HCT116 (cell line): ENCODE measurements at regions not wholly inside any gene's neighbourhood (a gene's known extent, or its start where the extent isn't known, plus 50 kb on each side); places are given as distances from the start of the nearest gene placed in this dataset.

ENCODE experiments used
- ATAC-seq: fragments of 200-7000 bp; cut with Tn5 transposase; 2 replicates; pipeline ENCODE4 v1.9.1; 2020; ENCODE audit warnings: mild to moderate bottlenecking, moderate library complexity
- BruUV-seq: library from RNA; stranded (reverse); fragments of 400-500 nt; replicated peaks from 2 replicates; lab custom pipeline; 2021; lab: Mats Ljungman, UMichigan
- CTCF ChIA-PET: fragments of 300-600 bp; sonication (Branson Sonifier 250); formaldehyde crosslinking; loops from one replicate; lab custom pipeline; 2021; ENCODE audit warnings: antibody characterized with exemption; lab: Charles Lee
- POLR2A ChIA-PET: fragments of 300-600, 350-600 bp; sonication (Branson Sonifier 250); formaldehyde crosslinking; loops from one replicate; lab custom pipeline; 2021; ENCODE audit warnings: antibody characterized with exemption; lab: Charles Lee
- RAD21 ChIA-PET, 2 experiments: fragments of 300-600 bp; sonication (Branson Sonifier 250); formaldehyde crosslinking; loops; one replicate each; lab custom pipeline; 2023; ENCODE audit warnings: low total read pairs in 2 of 2; ENCODE audit not compliant: uncharacterized antibody in 2 of 2, unreplicated experiment in 2 of 2, low non-redundant PET in 1 of 2; lab: Charles Lee
- DNase-seq: peaks from one replicate; pipeline ENCODE4 v3.0.0-alpha.2; 2010; ENCODE audit warnings: low read depth, low spot score
- H2AFZ ChIP-seq: fragments of 200-600 bp; shearing (Covaris generic), sonication (generic); 2 replicates; pipeline ENCODE4 v1.6.1; 2017; ENCODE audit warnings: low read depth, mixed run types, mixed read lengths, antibody characterized with exemption, low read length; ENCODE audit not compliant: poor library complexity, severe bottlenecking
- H3K27ac ChIP-seq: 2 replicates; pipeline ENCODE4 v1.5.1; 2012; ENCODE audit warnings: low read depth, low read length
- H3K27me3 ChIP-seq: fragments of 200-600 bp; sonication (generic); 2 replicates; pipeline ENCODE4 v1.6.1; 2016; ENCODE audit warnings: mixed run types, low read length, mixed read lengths; ENCODE audit not compliant: insufficient read depth
- H3K36me3 ChIP-seq, 2 experiments: fragments of 200-500 bp in 1 of 2; fragments of 200-600 bp in 1 of 2; sonication (Bioruptor generic) in 1 of 2; sonication (generic) in 1 of 2; 2 replicates each; pipeline versions ENCODE4 v1.5.1 to v1.6.1; 2014 to 2016; ENCODE audit warnings: low read length in 2 of 2, inconsistent platforms in 1 of 2, mixed read lengths in 1 of 2, mixed run types in 1 of 2; ENCODE audit not compliant: insufficient read depth in 2 of 2, control insufficient read depth in 1 of 2
- H3K4me1 ChIP-seq, 2 experiments: fragments of 200-600 bp in 1 of 2; sonication (generic) in 1 of 2; 2 replicates each; pipeline versions ENCODE4 v1.5.1 to v1.6.1; 2012 to 2017; ENCODE audit warnings: low read length in 2 of 2, inconsistent platforms in 1 of 2, mild to moderate bottlenecking in 1 of 2, mixed read lengths in 1 of 2, mixed run types in 1 of 2, moderate library complexity in 1 of 2; ENCODE audit not compliant: insufficient read depth in 2 of 2, control insufficient read depth in 1 of 2
- H3K4me2 ChIP-seq: fragments of 200-600 bp; sonication (generic); 2 replicates; pipeline ENCODE4 v1.6.1; 2017; ENCODE audit warnings: mixed run types, low read length, mixed read lengths
- H3K4me3 ChIP-seq, 2 experiments: fragments of 200-600 bp in 1 of 2; sonication (generic) in 1 of 2; replicated peaks in 1 of 2; 2 replicates each; pipeline ENCODE4 v1.5.1; 2011 to 2016; ENCODE audit warnings: low read length in 2 of 2, control low read depth in 1 of 2, low read depth in 1 of 2, mild to moderate bottlenecking in 1 of 2, mixed read lengths in 1 of 2, mixed run types in 1 of 2
- H3K79me2 ChIP-seq: fragments of 200-600 bp; sonication (generic); 2 replicates; pipeline ENCODE4 v1.6.1; 2017; ENCODE audit warnings: mild to moderate bottlenecking, mixed run types, low read length, moderate library complexity, mixed read lengths; ENCODE audit not compliant: insufficient read depth
- H3K9ac ChIP-seq: fragments of 200-600 bp; sonication (generic); 2 replicates; pipeline ENCODE4 v1.6.1; 2016; ENCODE audit warnings: low read length, mixed read lengths
- H3K9me2 ChIP-seq: fragments of 200-600 bp; sonication (generic), shearing (Covaris generic); 2 replicates; pipeline ENCODE4 v1.6.1; 2017; ENCODE audit warnings: mixed run types, mild to moderate bottlenecking, moderate library complexity; ENCODE audit not compliant: insufficient read depth
- H3K9me3 ChIP-seq, 2 experiments: fragments of 200-500 bp in 1 of 2; fragments of 200-600 bp in 1 of 2; sonication (Bioruptor generic) in 1 of 2; sonication (generic) in 1 of 2; 2 replicates each; pipeline ENCODE4 v1.6.1; 2014 to 2017; ENCODE audit warnings: low read length in 2 of 2, mixed read lengths in 2 of 2, inconsistent platforms in 1 of 2, low read depth in 1 of 2, mild to moderate bottlenecking in 1 of 2, mixed run types in 1 of 2, moderate library complexity in 1 of 2; ENCODE audit not compliant: control insufficient read depth in 1 of 2, insufficient read depth in 1 of 2
- H4K20me1 ChIP-seq: fragments of 200-600 bp; sonication (generic), shearing (Covaris generic); 2 replicates; pipeline ENCODE4 v1.6.1; 2017; ENCODE audit warnings: mixed run types, mild to moderate bottlenecking, moderate library complexity; ENCODE audit not compliant: insufficient read depth
- ATF3 ChIP-seq: IDR thresholded peaks from 2 replicates; pipeline ENCODE4 v1.6.1; 2012
- EGR1 ChIP-seq: IDR thresholded peaks from 2 replicates; pipeline ENCODE4 v1.6.1; 2012; ENCODE audit warnings: low read depth
- ELF1 ChIP-seq: IDR thresholded peaks from 2 replicates; pipeline ENCODE4 v1.6.1; 2012; ENCODE audit warnings: low read depth, borderline replicate concordance
- EZH2 ChIP-seq: fragments of 200-600 bp; sonication (generic); IDR thresholded peaks from 2 replicates; pipeline ENCODE4 v1.6.1; 2017; ENCODE audit warnings: antibody characterized with exemption, mixed run types
- FOSL1 ChIP-seq: IDR thresholded peaks from 2 replicates; pipeline ENCODE4 v1.6.1; 2012; ENCODE audit warnings: low read depth
- JUND ChIP-seq: IDR thresholded peaks from 2 replicates; pipeline ENCODE4 v1.6.1; 2012
- POLR2A ChIP-seq: IDR thresholded peaks from 2 replicates; pipeline ENCODE4 v1.7.0; 2011; ENCODE audit warnings: borderline replicate concordance; ENCODE audit not compliant: insufficient read depth, insufficient read length; ENCODE audit errors: extremely low read depth
- SIN3A ChIP-seq: IDR thresholded peaks from 2 replicates; pipeline ENCODE4 v1.6.1; 2012; ENCODE audit warnings: low read depth
- SP1 ChIP-seq: IDR thresholded peaks from 2 replicates; pipeline ENCODE4 v1.6.1; 2012; ENCODE audit warnings: low read depth
- SRF ChIP-seq: IDR thresholded peaks from 2 replicates; pipeline ENCODE4 v1.6.1; 2012; ENCODE audit warnings: low read depth
- TCF7L2 ChIP-seq: IDR thresholded peaks from 2 replicates; pipeline ENCODE4 v1.7.0; 2011; ENCODE audit warnings: borderline replicate concordance, inconsistent platforms; ENCODE audit not compliant: insufficient read depth, insufficient read length; ENCODE audit errors: extremely low read depth
- ZFX ChIP-seq: fragments of 450-650 bp; IDR thresholded peaks from 2 replicates; pipeline ENCODE4 v1.6.1; 2017
- ZNF274 ChIP-seq: fragments of 200-500 bp; sonication (Bioruptor generic); IDR thresholded peaks from 2 replicates; pipeline ENCODE4 v1.6.1; 2014; ENCODE audit warnings: mild to moderate bottlenecking, low read depth, low read length, inconsistent platforms
- intact Hi-C: fragments of 100-400 bp; cut with micrococcal nuclease; formaldehyde crosslinking; loops from 2 replicates; pipeline ENCODE4 v1.10.0; 2022
- TF ChIP-seq, protein P1 (sequence below): IDR thresholded peaks from 2 replicates; pipeline ENCODE4 v1.6.1; 2012
- TF ChIP-seq, protein P2 (sequence below), 3 experiments: fragments of 200-600 bp in 1 of 3; sonication (generic) in 1 of 3; IDR thresholded peaks in 2 of 3; conservative IDR thresholded peaks in 1 of 3; 2 replicates each; pipeline ENCODE4 v1.5.1; 2012 to 2017; ENCODE audit warnings: low read depth in 2 of 3, low read length in 2 of 3, antibody characterized with exemption in 1 of 3, borderline replicate concordance in 1 of 3, control low read depth in 1 of 3, mild to moderate bottlenecking in 1 of 3, mixed read lengths in 1 of 3, mixed run types in 1 of 3, moderate library complexity in 1 of 3; ENCODE audit not compliant: insufficient read depth in 1 of 3

DNA sequence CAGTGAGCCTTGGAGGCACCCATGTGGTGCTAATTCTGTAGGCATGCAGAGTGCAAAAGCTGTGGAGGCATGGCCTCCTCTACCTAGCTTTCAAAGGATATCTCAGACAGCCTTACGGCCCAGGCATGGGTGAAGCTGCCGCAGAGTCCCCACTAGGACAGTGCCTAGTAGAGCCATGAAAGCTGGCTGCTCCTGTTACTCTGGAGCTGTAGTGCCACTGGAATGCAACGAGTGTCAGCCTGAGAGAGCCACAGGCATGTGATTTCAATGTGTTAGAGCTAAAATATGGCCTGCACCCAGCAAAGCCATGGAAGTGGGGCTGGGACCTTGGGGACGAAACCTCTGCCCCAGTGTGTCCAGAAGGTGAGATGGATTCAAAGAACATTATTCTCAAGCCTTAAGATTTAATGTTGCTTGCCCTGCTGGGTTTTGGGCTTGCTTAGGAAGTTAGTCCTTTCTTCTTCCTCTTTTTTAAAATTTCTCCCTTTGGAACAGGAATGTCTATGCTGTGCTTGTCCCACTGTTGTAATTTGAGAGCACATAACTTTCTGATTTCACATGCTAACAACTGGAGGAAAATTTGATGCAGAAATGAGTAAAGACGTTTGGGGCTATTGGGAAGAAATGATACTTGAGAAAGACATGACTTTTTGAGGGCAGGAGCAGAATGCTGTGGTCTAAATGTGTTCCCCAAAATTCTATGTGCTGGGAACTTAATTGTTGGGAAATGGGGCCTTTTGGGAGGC, 298.4 kb downstream of the PSAT1 start:
- no TSS peak for BruUV-seq

DNA sequence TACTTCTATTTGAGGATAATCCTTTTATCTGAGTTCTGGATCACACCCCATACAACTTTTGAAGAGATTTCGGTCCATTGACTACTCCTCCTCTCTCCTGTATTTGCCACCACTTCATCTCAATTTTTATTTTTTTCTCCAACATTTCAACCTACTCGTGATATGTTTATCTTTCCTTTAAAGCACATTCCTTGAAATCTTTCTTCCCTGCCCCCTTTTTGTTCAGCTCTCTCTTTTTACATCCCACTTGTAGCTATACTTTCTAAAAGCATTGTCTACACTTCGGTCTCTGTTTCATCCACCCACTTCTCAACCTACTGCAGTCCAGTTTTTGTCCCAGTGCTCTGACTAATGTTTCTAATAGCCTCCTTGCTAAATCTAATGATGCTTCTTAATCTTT, 299.4 kb downstream of the PSAT1 start:
- RAD21 ChIA-PET: no interaction called here
- CTCF ChIA-PET: no interaction called here
- TF ChIP-seq POLR2A (no peak), FOSL1 (no peak), SP1 (no peak), JUND (no peak), SRF (no peak), SIN3A (no peak), EZH2 (no peak), TCF7L2 (no peak), ELF1 (no peak), ZNF274 (no peak), ATF3 (no peak)
- TF ChIP-seq, protein P1, sequence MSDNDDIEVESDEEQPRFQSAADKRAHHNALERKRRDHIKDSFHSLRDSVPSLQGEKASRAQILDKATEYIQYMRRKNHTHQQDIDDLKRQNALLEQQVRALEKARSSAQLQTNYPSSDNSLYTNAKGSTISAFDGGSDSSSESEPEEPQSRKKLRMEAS: no peak

More for the DNA sequence above, 298.4 kb downstream of the PSAT1 start:
- Histone ChIP-seq H3K27me3 (peaks cover 19% of the 10 kb centered on the region; the same call in 1 of the 2 replicates), H3K4me2 (no peak overlapping the region), H4K20me1 (no peaks in the 10 kb centered on the region; the same call in 1 of the 2 replicates), H3K9me2 (no peaks in the 10 kb centered on the region), H3K9me3 (no peaks in the 10 kb centered on the region), H3K27ac (no peak overlapping the region), H3K9ac (no peak overlapping the region), H3K79me2 (no peaks in the 10 kb centered on the region), H3K4me3 (no peak overlapping the region), H3K4me1 (no peaks in the 10 kb centered on the region), H2AFZ (no peak overlapping the region), H3K36me3 (no peaks in the 10 kb centered on the region)
- ChIA-PET POLR2A (no interaction called here), RAD21 (no interaction called here), CTCF (no interaction called here)
- intact Hi-C loops: no loop called here
- DNase-seq (no peak), ATAC-seq (no peak)
- TF ChIP-seq ZNF274 (no peak), EGR1 (no peak), TCF7L2 (no peak), ZFX (no peak)
- TF ChIP-seq, protein P2, sequence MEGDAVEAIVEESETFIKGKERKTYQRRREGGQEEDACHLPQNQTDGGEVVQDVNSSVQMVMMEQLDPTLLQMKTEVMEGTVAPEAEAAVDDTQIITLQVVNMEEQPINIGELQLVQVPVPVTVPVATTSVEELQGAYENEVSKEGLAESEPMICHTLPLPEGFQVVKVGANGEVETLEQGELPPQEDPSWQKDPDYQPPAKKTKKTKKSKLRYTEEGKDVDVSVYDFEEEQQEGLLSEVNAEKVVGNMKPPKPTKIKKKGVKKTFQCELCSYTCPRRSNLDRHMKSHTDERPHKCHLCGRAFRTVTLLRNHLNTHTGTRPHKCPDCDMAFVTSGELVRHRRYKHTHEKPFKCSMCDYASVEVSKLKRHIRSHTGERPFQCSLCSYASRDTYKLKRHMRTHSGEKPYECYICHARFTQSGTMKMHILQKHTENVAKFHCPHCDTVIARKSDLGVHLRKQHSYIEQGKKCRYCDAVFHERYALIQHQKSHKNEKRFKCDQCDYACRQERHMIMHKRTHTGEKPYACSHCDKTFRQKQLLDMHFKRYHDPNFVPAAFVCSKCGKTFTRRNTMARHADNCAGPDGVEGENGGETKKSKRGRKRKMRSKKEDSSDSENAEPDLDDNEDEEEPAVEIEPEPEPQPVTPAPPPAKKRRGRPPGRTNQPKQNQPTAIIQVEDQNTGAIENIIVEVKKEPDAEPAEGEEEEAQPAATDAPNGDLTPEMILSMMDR (IDR thresholded peaks at IDR 0.05 in 2 of 3, conservative IDR thresholded peaks at IDR 0.05 in 1 of 3; ENCODE audit: borderline replicate concordance in 1 of 3, insufficient read depth in 1 of 3, low read depth in 2 of 3, low read length in 2 of 3): no peak

More for the DNA sequence above, 299.4 kb downstream of the PSAT1 start:
- no peaks in the 10 kb centered on the region; the same call in 1 of the 2 replicates for H4K20me1 ChIP-seq
- no peak overlapping the region for H3K27ac ChIP-seq
- BruUV-seq: no TSS peak
- H3K4me3 ChIP-seq: no peak overlapping the region
- H3K36me3 ChIP-seq: no peaks in the 10 kb centered on the region
- POLR2A ChIA-PET: no interaction called here
- H3K9me3 ChIP-seq: no peaks in the 10 kb centered on the region
- no peak for DNase-seq
- H2AFZ ChIP-seq: no peak overlapping the region
- intact Hi-C loops: no loop called here
- no peaks in the 10 kb centered on the region for H3K4me1 ChIP-seq
- peaks cover 19% of the 10 kb centered on the region; the same call in 1 of the 2 replicates for H3K27me3 ChIP-seq
- no peak overlapping the region for H3K9ac ChIP-seq
- H3K4me2 ChIP-seq: no peak overlapping the region
- H3K9me2 ChIP-seq: no peaks in the 10 kb centered on the region
- ATAC-seq: no peak
- H3K79me2 ChIP-seq: no peaks in the 10 kb centered on the region
